Endothelial cell of umbilical vein (primary cell): ENCODE measurements at regions not wholly inside any gene's neighbourhood (a gene's known extent, or its start where the extent isn't known, plus 50 kb on each side); places are given as distances from the start of the nearest gene placed in this dataset.

Source experiments
- CTCF ChIP-seq, 2 donors: IDR thresholded peaks; 1 replicate in 1 of 2; 2 replicates in 1 of 2; pipeline ENCODE4 v1.5.1; 2011; ENCODE audit warnings: low read length in 2 of 2, mild to moderate bottlenecking in 2 of 2, moderate library complexity in 2 of 2, control low read depth in 1 of 2, inconsistent platforms in 1 of 2, low read depth in 1 of 2; ENCODE audit not compliant: insufficient read depth in 1 of 2; ENCODE audit errors: extremely low read depth in 1 of 2
- EZH2 ChIP-seq: IDR thresholded peaks from 2 replicates; pipeline ENCODE4 v1.6.1; 2012; ENCODE audit warnings: borderline replicate concordance, low read depth, mild to moderate bottlenecking, moderate library complexity, low read length, inconsistent platforms; ENCODE audit not compliant: severe bottlenecking
- FOS ChIP-seq: IDR thresholded peaks from 2 replicates; pipeline ENCODE4 v1.6.1; 2011; ENCODE audit warnings: mild to moderate bottlenecking, low read length, moderate library complexity, borderline replicate concordance; ENCODE audit not compliant: insufficient read depth
- MAX ChIP-seq: IDR thresholded peaks from 2 replicates; pipeline ENCODE4 v1.6.1; 2011; ENCODE audit not compliant: insufficient read depth, insufficient read length
- POLR2A ChIP-seq: IDR thresholded peaks from 2 replicates; pipeline ENCODE4 v1.6.1; 2012; ENCODE audit warnings: low read depth, mild to moderate bottlenecking, control low read depth, low read length
- POLR2AphosphoS5 ChIP-seq: IDR thresholded peaks from 2 replicates; pipeline ENCODE4 v1.6.1; 2012; ENCODE audit warnings: low read depth, mild to moderate bottlenecking, control low read depth, low read length, moderate library complexity; ENCODE audit not compliant: insufficient read depth

GRCh38 chr7:41771717-41772116 lies 68.8 kb upstream of the INHBA start:
- TF ChIP-seq EZH2 (no peak), CTCF (IDR thresholded peaks at IDR 0.05; ENCODE audit: extremely low read depth in 1 of 2, insufficient read depth in 1 of 2, low read depth in 1 of 2, low read length in 2 of 2) (no peak), POLR2AphosphoS5 (no peak), POLR2A (no peak), MAX (no peak), FOS (no peak)
